GM06990 (cell line): ENCODE measurements at regions not wholly inside any gene's neighbourhood (a gene's known extent, or its start where the extent isn't known, plus 50 kb on each side); places are given as distances from the start of the nearest gene placed in this dataset.

Source experiments
- DNase-seq: peaks from one replicate; pipeline ENCODE4 v3.0.0-alpha.2; 2011; ENCODE audit not compliant: insufficient read length; ENCODE audit errors: extremely low read depth
- H3K27me3 ChIP-seq: replicated peaks from 2 replicates; pipeline ENCODE4 v1.6.0; 2011; ENCODE audit warnings: low read length; ENCODE audit not compliant: control insufficient read depth, insufficient read depth
- H3K36me3 ChIP-seq: 2 replicates; pipeline ENCODE4 v1.5.1; 2011; ENCODE audit warnings: low read length; ENCODE audit not compliant: control insufficient read depth, insufficient read depth
- H3K4me3 ChIP-seq: replicated peaks from 2 replicates; pipeline ENCODE4 v1.5.1; 2011; ENCODE audit warnings: low read depth, mild to moderate bottlenecking, control low read depth, low read length
- TF ChIP-seq, protein P1 (sequence below): IDR thresholded peaks from 2 replicates; pipeline ENCODE4 v1.5.1; 2011; ENCODE audit warnings: low read length, control low read depth, mild to moderate bottlenecking, inconsistent platforms; ENCODE audit not compliant: insufficient read depth, poor library complexity, severe bottlenecking

DNA sequence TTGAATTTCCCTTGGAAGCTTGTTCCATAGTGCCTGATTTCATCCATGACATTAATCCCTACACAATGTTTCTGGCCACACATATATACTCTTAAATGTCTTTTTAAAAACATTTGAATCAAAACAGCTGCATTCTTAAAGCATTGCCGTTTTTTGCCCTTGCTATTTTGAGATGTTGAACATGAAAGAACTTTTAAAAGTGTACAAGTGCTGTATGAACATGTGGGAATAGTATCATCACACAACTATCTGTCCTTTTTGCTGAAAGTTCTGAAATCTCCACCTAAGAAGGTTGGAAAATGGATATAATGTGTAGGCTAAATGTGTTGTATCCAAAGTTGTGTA, 318.7 kb upstream of the UBE2E3 start:
- no peak for DNase-seq
- TF ChIP-seq, protein P1, sequence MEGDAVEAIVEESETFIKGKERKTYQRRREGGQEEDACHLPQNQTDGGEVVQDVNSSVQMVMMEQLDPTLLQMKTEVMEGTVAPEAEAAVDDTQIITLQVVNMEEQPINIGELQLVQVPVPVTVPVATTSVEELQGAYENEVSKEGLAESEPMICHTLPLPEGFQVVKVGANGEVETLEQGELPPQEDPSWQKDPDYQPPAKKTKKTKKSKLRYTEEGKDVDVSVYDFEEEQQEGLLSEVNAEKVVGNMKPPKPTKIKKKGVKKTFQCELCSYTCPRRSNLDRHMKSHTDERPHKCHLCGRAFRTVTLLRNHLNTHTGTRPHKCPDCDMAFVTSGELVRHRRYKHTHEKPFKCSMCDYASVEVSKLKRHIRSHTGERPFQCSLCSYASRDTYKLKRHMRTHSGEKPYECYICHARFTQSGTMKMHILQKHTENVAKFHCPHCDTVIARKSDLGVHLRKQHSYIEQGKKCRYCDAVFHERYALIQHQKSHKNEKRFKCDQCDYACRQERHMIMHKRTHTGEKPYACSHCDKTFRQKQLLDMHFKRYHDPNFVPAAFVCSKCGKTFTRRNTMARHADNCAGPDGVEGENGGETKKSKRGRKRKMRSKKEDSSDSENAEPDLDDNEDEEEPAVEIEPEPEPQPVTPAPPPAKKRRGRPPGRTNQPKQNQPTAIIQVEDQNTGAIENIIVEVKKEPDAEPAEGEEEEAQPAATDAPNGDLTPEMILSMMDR, result no peak

DNA sequence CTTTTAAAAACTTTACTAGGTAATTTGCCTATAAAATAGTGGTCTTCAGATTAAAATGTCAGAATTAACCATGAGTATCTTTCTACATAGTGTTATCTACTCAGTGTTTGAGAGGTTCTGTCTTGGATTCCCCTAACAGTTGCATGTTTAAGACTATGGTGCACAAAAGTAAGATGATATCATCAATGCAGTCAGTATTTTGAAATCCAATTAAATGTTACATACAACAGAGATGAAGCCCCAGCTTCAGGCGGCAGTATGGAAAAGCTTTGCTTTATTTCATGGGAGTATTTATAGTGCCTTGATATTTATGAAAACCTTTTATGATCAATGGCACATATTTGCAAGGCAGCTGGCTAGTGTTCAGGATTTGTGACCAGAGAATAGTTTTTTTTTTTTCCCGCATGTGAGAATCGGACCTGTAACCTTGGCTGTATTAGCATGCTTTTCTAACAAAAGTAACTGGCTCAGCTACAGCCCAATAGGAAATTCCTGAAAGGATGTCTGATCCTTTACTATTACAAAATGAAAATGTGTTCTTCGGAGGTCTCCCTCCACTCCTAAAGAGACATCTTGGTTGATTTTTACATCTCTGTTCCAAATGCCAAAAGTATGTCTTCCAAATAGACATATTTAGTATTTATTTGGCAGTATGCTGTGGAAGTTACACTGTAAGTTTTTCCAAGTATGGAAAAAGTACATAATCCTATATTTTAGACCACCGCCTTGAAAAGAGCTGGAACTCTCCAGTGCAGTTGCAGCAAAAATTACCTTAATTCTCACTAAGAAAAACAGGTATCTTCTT, 319.3 kb upstream of the UBE2E3 start:
- no peak for DNase-seq
- TF ChIP-seq, protein P1, result no peak
- Histone ChIP-seq H3K4me3 (no peak overlapping the region), H3K27me3 (no peaks in the 10 kb centered on the region; the same call in 1 of the 2 replicates), H3K36me3 (no peaks in the 10 kb centered on the region)

More for the DNA sequence above, 318.7 kb upstream of the UBE2E3 start:
- Histone ChIP-seq H3K4me3 (no peak overlapping the region), H3K36me3 (no peaks in the 10 kb centered on the region), H3K27me3 (no peaks in the 10 kb centered on the region)

DNA sequence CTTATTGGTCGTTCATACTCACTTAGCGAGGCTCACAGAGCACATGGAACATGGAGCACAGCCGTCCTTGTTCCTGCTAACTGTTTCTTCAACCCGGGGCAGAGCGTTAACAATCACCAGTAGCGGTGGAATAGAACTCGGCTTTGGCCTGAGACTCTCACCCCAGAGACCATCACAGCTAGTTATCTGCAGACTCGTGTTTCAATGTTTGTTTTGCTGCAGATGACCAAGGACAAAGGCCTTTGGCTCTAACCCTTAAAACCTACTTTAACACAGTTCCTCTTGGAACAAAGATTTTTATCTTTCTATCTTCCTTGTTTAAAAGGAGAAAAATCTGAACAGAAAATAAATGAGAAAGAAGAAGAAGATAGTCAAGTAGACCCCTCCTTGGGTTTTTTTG, 320.2 kb upstream of the UBE2E3 start:
- no peaks in the 10 kb centered on the region; the same call in 1 of the 2 replicates for H3K27me3 ChIP-seq
- no peaks in the 10 kb centered on the region for H3K36me3 ChIP-seq
- no peak for DNase-seq
- TF ChIP-seq, protein P1, result no peak
- no peak overlapping the region for H3K4me3 ChIP-seq

DNA sequence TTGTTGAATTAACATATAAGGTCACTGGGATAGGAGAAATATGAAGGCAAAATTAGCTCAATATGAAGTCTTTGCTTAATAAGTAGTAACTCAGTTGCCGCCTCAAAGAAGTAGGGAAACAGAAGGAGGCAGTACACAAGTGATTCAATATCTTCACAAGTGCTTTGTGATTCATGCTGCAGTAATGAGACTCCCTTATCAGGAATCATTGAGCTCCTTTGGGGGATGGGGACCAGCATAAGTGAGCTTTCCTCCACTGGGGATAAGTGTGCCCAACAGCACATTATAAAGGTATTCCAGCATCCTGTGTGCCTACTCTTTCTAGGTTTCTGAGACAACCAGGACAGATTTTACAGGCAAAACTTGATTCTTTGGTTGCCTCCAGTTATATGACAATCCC, 323.4 kb upstream of the UBE2E3 start:
- Histone ChIP-seq H3K27me3 (no peaks in the 10 kb centered on the region; the same call in 1 of the 2 replicates), H3K4me3 (no peak overlapping the region), H3K36me3 (no peaks in the 10 kb centered on the region)
- DNase-seq, result no peak
- TF ChIP-seq, protein P1, result no peak

DNA sequence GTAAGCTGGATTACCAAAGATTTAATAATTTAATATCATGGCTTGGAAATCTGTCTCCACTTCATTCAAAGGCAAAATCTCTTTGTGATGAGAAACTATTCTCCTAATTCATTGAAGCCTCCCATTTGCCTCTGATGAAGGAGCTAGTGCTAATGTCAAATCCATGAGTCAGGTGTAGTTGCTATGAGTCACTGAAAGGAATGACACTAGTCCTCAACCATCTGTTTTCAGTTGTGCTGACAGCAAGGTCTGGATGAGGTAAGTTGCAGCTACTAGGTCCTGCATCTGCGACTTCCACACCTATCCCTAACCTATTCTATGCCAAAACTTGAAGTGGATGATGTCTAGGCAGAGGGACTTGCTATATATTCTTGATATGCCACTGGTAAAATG, 324.0 kb upstream of the UBE2E3 start:
- no peak for DNase-seq
- Histone ChIP-seq H3K36me3 (no peaks in the 10 kb centered on the region), H3K4me3 (no peak overlapping the region), H3K27me3 (no peaks in the 10 kb centered on the region; the same call in 1 of the 2 replicates)
- TF ChIP-seq, protein P1, result no peak

DNA sequence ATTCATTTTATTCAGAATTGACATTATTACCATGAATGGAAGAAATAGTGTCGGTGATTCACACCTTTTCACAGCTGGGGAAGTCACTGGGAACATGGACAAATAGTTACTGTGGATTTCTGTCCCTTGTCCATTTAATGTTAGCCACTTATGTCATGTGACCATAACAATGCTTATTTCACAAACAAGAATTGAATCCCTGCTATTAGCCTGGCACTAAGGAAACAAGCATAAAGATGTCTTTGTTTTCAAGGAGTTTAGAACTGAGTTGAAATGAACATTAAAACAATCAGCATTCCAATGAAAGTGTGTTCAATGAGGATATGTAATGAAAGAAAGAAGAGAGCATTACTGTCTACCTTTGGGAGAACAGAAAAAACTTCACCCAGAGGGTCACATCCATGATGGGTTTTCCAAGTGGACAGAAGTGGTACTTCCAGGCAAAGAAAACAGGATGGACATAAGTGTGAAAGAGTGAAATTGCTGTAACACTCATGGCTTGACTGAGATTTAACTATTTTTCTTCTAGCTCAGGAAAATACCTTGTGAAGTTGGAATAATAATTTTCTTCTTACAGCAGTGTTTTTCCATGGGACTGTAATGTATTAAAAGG, 324.5 kb upstream of the UBE2E3 start:
- no peak for DNase-seq
- H3K4me3 ChIP-seq, result no peak overlapping the region
- TF ChIP-seq, protein P1, result no peak
- no peaks in the 10 kb centered on the region for H3K36me3 ChIP-seq
- H3K27me3 ChIP-seq, result no peaks in the 10 kb centered on the region; the same call in 1 of the 2 replicates
